TTC549 (cell line): ENCODE measurements at regions not wholly inside any gene's neighbourhood (a gene's known extent, or its start where the extent isn't known, plus 50 kb on each side); places are given as distances from the start of the nearest gene placed in this dataset.

Source experiments
- FAIRE-seq: peaks from 2 replicates; lab custom pipeline; 2012; peaks lifted over from hg19 to GRCh38; lab: Jason Lieb, UNC

GRCh38 chr14:26766726-26767125, 168.9 kb upstream of the NOVA1 start:
- FAIRE-seq, result no peak

GRCh38 chr14:26773906-26774593, 176.2 kb upstream of the NOVA1 start:
- FAIRE-seq, result no peak

- FAIRE-seq, result no peak
Observed at GRCh38 chr14:26775765-26776563, 178.1 kb upstream of the NOVA1 start.

GRCh38 chr14:26791117-26791806, 193.4 kb upstream of the NOVA1 start:
- FAIRE-seq, result no peak

- no peak for FAIRE-seq
Observed at GRCh38 chr14:26794731-26795130, 196.9 kb upstream of the NOVA1 start.

- no peak for FAIRE-seq
Observed at GRCh38 chr14:26808407-26808806, 210.6 kb upstream of the NOVA1 start.

GRCh38 chr14:26810631-26811030, 212.8 kb upstream of the NOVA1 start:
- no peak for FAIRE-seq

- no peak for FAIRE-seq
Observed at GRCh38 chr14:26811756-26812305, 214.0 kb upstream of the NOVA1 start.

- no peak for FAIRE-seq
Observed at GRCh38 chr14:26820138-26820537, 222.3 kb upstream of the NOVA1 start.

- no peak for FAIRE-seq
Observed at GRCh38 chr14:26820572-26820971, 222.7 kb upstream of the NOVA1 start.

- FAIRE-seq, result no peak
Observed at GRCh38 chr14:26828741-26829140, 230.9 kb upstream of the NOVA1 start.

GRCh38 chr14:26833621-26834176, 235.9 kb upstream of the NOVA1 start:
- FAIRE-seq, result no peak

- FAIRE-seq, result no peak
Observed at GRCh38 chr14:26835979-26836570, 238.2 kb upstream of the NOVA1 start.

- FAIRE-seq, result no peak
Observed at GRCh38 chr14:26839481-26839880, 241.6 kb upstream of the NOVA1 start.

- no peak for FAIRE-seq
Observed at GRCh38 chr14:26841326-26841725, 243.5 kb upstream of the NOVA1 start.

- no peak for FAIRE-seq
Observed at GRCh38 chr14:26841920-26842741, 244.3 kb upstream of the NOVA1 start.

GRCh38 chr14:26845151-26845818, 247.5 kb upstream of the NOVA1 start:
- FAIRE-seq, result no peak

GRCh38 chr14:26846388-26846787, 248.6 kb upstream of the NOVA1 start:
- no peak for FAIRE-seq

- no peak for FAIRE-seq
Observed at GRCh38 chr14:26849514-26849913, 251.7 kb upstream of the NOVA1 start.

- FAIRE-seq, result no peak
Observed at GRCh38 chr14:26851793-26852192, 254.0 kb upstream of the NOVA1 start.
